GM10266 (cell line): ENCODE measurements at regions not wholly inside any gene's neighbourhood (a gene's known extent, or its start where the extent isn't known, plus 50 kb on each side); places are given as distances from the start of the nearest gene placed in this dataset.

Experiments
- DNase-seq: peaks from one replicate; pipeline ENCODE4 v3.0.0; 2012; ENCODE audit errors: extremely low spot score
- CTCF ChIP-seq: IDR thresholded peaks from 2 replicates; pipeline ENCODE4 v1.5.1; 2012; ENCODE audit warnings: mild to moderate bottlenecking, low read depth; ENCODE audit not compliant: control insufficient read depth, insufficient read depth; ENCODE audit errors: missing control alignments

- TF ChIP-seq CTCF, result no peak
- no peak for DNase-seq
Measured at GRCh38 chr16:8323153-8323552, 267.2 kb downstream of the TMEM114 start.

GRCh38 chr16:8320131-8320530, 270.2 kb downstream of the TMEM114 start:
- TF ChIP-seq CTCF, result no peak
- DNase-seq, result no peak

- no peak for TF ChIP-seq CTCF
- no peak for DNase-seq
Measured at GRCh38 chr16:8310816-8311215, 279.5 kb downstream of the TMEM114 start.

GRCh38 chr16:8310323-8310722, 280.0 kb downstream of the TMEM114 start:
- no peak for DNase-seq
- no peak for TF ChIP-seq CTCF

- TF ChIP-seq CTCF, result no peak
- DNase-seq, result no peak
Measured at GRCh38 chr16:8305201-8305600, 285.1 kb downstream of the TMEM114 start.

GRCh38 chr16:8299635-8300034, 290.7 kb downstream of the TMEM114 start:
- no peak for TF ChIP-seq CTCF
- no peak for DNase-seq

- no peak for DNase-seq
- no peak for TF ChIP-seq CTCF
Measured at GRCh38 chr16:8295513-8296237, 294.6 kb downstream of the TMEM114 start.
